ENCODE measurements at regions not wholly inside any gene's neighbourhood (a gene's known extent, or its start where the extent isn't known, plus 50 kb on each side); places are given as distances from the start of the nearest gene placed in this dataset.

- no peak for TF ChIP-seq CTCF (conservative IDR thresholded peaks at IDR 0.05)
- TF ChIP-seq ZFX (IDR thresholded peaks at IDR 0.05) = no peak
These were observed 121.7 kb downstream of the UTRN start for GRCh38 chr6:144406796-144407195.

Measured in C4-2B (cell line).